SU-DHL-6 (cell line): ENCODE measurements at regions not wholly inside any gene's neighbourhood (a gene's known extent, or its start where the extent isn't known, plus 50 kb on each side); places are given as distances from the start of the nearest gene placed in this dataset.

Source experiments
- H2AFZ ChIP-seq: fragments of 200-600 bp; sonication (generic); 2 replicates; pipeline ENCODE4 v1.6.1; 2014; ENCODE audit warnings: low read depth, mild to moderate bottlenecking, moderate library complexity, mixed read lengths, antibody characterized with exemption, low read length; ENCODE audit not compliant: severe bottlenecking
- H3F3A ChIP-seq: fragments of 200-600 bp; shearing (Covaris generic); 2 replicates; pipeline ENCODE4 v1.6.0; 2016; ENCODE audit warnings: antibody characterized with exemption, mild to moderate bottlenecking; ENCODE audit not compliant: insufficient read depth
- H3K27ac ChIP-seq: fragments of 200-600 bp; sonication (generic); 2 replicates; pipeline ENCODE4 v1.5.1; 2016; ENCODE audit warnings: low read depth, mild to moderate bottlenecking, low read length, moderate library complexity, mixed read lengths
- H3K27me3 ChIP-seq: fragments of 200-600 bp; sonication (generic), shearing (Covaris generic); 2 replicates; pipeline ENCODE4 v1.6.0; 2014; ENCODE audit warnings: mild to moderate bottlenecking, low read length
- H3K36me3 ChIP-seq: fragments of 200-600 bp; sonication (generic); 2 replicates; pipeline ENCODE4 v1.6.1; 2014; ENCODE audit warnings: mild to moderate bottlenecking, low read length, mixed read lengths
- H3K4me2 ChIP-seq: fragments of 300-600, 200-600 bp; shearing (Covaris generic), sonication (generic); 2 replicates; pipeline ENCODE4 v1.6.0; 2014; ENCODE audit warnings: low read length, low read depth, mild to moderate bottlenecking; ENCODE audit not compliant: poor library complexity, severe bottlenecking
- H3K4me3 ChIP-seq: fragments of 200-600 bp; sonication (generic); 2 replicates; pipeline ENCODE4 v1.5.1; 2014; ENCODE audit warnings: antibody characterized with exemption, low read length, mild to moderate bottlenecking, mixed read lengths; ENCODE audit not compliant: insufficient read depth, poor library complexity, severe bottlenecking
- H3K79me2 ChIP-seq: fragments of 200-600 bp; sonication (generic); 2 replicates; pipeline ENCODE4 v1.6.1; 2014; ENCODE audit warnings: mild to moderate bottlenecking, low read length, moderate library complexity; ENCODE audit not compliant: insufficient read depth
- H3K9ac ChIP-seq: fragments of 200-600 bp; sonication (generic); 2 replicates; pipeline ENCODE4 v1.7.0; 2014; ENCODE audit warnings: mild to moderate bottlenecking, low read length
- H3K9me2 ChIP-seq: fragments of 200-600 bp; sonication (generic); replicated peaks from 2 replicates; pipeline ENCODE4 v1.6.1; 2014; ENCODE audit warnings: low read length; ENCODE audit not compliant: insufficient read depth
- H3K9me3 ChIP-seq: fragments of 200-600 bp; sonication (generic); 2 replicates; pipeline ENCODE4 v1.6.1; 2014; ENCODE audit warnings: low read length, mixed read lengths; ENCODE audit not compliant: insufficient read depth
- H4K20me1 ChIP-seq: fragments of 200-600 bp; sonication (generic); 2 replicates; pipeline ENCODE4 v1.6.1; 2014; ENCODE audit warnings: low read depth, mild to moderate bottlenecking, antibody characterized with exemption, low read length, moderate library complexity, mixed read lengths
- CTCF ChIP-seq: fragments of 200-600 bp; sonication (generic); IDR thresholded peaks from one replicate; pipeline ENCODE4 v1.5.1; 2017; ENCODE audit warnings: antibody characterized with exemption, mild to moderate bottlenecking, low read length, moderate library complexity; ENCODE audit not compliant: insufficient read depth, poor library complexity, severe bottlenecking
- EZH2phosphoT487 ChIP-seq: fragments of 200-600 bp; sonication (generic), shearing (Covaris generic); conservative IDR thresholded peaks from 2 replicates; pipeline ENCODE4 v1.6.1; 2018; ENCODE audit warnings: mild to moderate bottlenecking, antibody characterized with exemption, low read length, moderate library complexity, mixed read lengths

GRCh38 chr1:101332633-101333032, 95.8 kb downstream of the S1PR1 start:
- H3K9ac ChIP-seq, result no peak overlapping the region
- no peak overlapping the region for H3K27ac ChIP-seq
- H3F3A ChIP-seq, result no peaks in the 10 kb centered on the region
- H3K9me2 ChIP-seq, result no peaks in the 10 kb centered on the region
- no peaks in the 10 kb centered on the region for H3K36me3 ChIP-seq
- no peaks in the 10 kb centered on the region for H3K27me3 ChIP-seq
- no peak overlapping the region for H2AFZ ChIP-seq
- H3K79me2 ChIP-seq, result no peaks in the 10 kb centered on the region
- no peaks in the 10 kb centered on the region for H4K20me1 ChIP-seq
- no peak for TF ChIP-seq CTCF
- no peak for TF ChIP-seq EZH2phosphoT487
- H3K4me3 ChIP-seq, result no peak overlapping the region
- H3K4me2 ChIP-seq, result no peak overlapping the region
- H3K9me3 ChIP-seq, result peaks cover 10% of the 10 kb centered on the region; the same call in 1 of the 2 replicates

- Histone ChIP-seq H3K9ac (no peak overlapping the region), H3K79me2 (no peaks in the 10 kb centered on the region), H3K27ac (no peak overlapping the region), H3K36me3 (no peaks in the 10 kb centered on the region), H3K9me2 (no peaks in the 10 kb centered on the region), H4K20me1 (no peaks in the 10 kb centered on the region), H3K27me3 (no peaks in the 10 kb centered on the region), H3K4me3 (no peak overlapping the region), H2AFZ (no peak overlapping the region), H3K4me2 (no peak overlapping the region), H3K9me3 (peaks cover 10% of the 10 kb centered on the region; the same call in 1 of the 2 replicates), H3F3A (no peaks in the 10 kb centered on the region)
- TF ChIP-seq CTCF, result no peak
- no peak for TF ChIP-seq EZH2phosphoT487
These were observed 96.4 kb downstream of the S1PR1 start for GRCh38 chr1:101333186-101333585.

- Histone ChIP-seq H3K9me2 (no peaks in the 10 kb centered on the region), H3K36me3 (no peaks in the 10 kb centered on the region), H3K79me2 (no peaks in the 10 kb centered on the region), H2AFZ (no peak overlapping the region), H3K4me2 (no peak overlapping the region), H3K27me3 (no peaks in the 10 kb centered on the region), H3F3A (no peaks in the 10 kb centered on the region), H3K9ac (no peak overlapping the region), H3K4me3 (no peak overlapping the region), H4K20me1 (no peaks in the 10 kb centered on the region), H3K27ac (no peak overlapping the region), H3K9me3 (no peaks in the 10 kb centered on the region)
- TF ChIP-seq EZH2phosphoT487 (no peak), CTCF (no peak)
These were observed 101.1 kb downstream of the S1PR1 start for GRCh38 chr1:101337968-101338367.
